H7 (cell line): ENCODE measurements at regions not wholly inside any gene's neighbourhood (a gene's known extent, or its start where the extent isn't known, plus 50 kb on each side); places are given as distances from the start of the nearest gene placed in this dataset.
"Not testable (repeated sequence)": the region's sequence is repeated elsewhere in the genome, so short reads cannot be mapped to it uniquely, and the experiment has no call there.

Source experiments
- DNase-seq: peaks from one replicate; pipeline ENCODE4 v3.0.0; 2012
- H3K27me3 ChIP-seq: 2 replicates; pipeline ENCODE4 v1.6.0; 2011; ENCODE audit warnings: mild to moderate bottlenecking, low read length; ENCODE audit not compliant: control insufficient read depth, insufficient read depth
- H3K36me3 ChIP-seq: replicated peaks from 2 replicates; pipeline ENCODE4 v1.5.1; 2011; ENCODE audit warnings: low read length; ENCODE audit not compliant: control insufficient read depth, insufficient read depth
- H3K4me3 ChIP-seq: 2 replicates; pipeline ENCODE4 v1.5.1; 2011; ENCODE audit warnings: low read depth, mild to moderate bottlenecking, control low read depth, low read length, moderate library complexity; ENCODE audit not compliant: insufficient read depth

DNA sequence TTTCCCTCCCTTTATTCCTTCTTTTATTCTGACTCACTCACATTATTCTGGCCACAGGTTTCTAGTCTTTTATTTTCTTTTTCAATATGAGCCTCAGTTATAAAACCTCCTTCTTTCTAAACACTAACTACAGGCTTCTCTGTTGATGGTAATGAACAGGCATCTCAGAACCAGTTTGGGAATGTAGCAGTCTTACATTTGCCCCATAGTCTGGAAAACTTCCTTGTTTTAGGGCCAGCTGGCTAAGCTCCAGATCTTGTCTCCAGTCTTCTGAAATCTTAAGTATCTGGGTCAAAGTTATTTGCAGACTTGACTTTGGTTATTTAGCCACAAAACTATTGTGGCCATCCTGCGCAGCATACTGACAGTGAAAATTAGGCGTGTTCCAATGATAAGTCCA, 97.0 kb upstream of the MAN1A1 start:
- Histone ChIP-seq H3K4me3 (no peak overlapping the region), H3K36me3 (no peaks in the 10 kb centered on the region), H3K27me3 (no peaks in the 10 kb centered on the region)
- no peak for DNase-seq

DNA sequence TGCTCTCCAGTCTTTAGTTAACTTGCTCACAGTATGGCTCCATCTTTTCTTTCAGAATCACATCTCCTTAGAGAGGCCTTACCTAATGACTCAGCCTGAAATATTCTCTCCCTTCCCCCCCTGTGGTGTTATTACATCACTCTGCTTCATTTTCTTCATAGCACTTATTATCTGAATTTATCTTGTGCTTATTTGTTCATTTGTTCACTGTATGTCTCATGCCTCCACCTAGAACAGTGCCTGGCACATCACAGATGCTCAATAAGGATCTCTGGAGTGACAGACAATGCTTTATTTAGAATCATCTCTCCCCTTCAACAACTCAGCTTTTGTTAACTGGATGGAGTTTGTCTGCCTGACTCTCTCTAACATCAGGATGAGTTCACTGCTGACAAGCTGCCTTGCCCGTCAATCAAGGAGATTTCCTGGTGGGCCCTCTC, 96.6 kb upstream of the MAN1A1 start:
- H3K4me3 ChIP-seq: no peak overlapping the region
- no peaks in the 10 kb centered on the region for H3K27me3 ChIP-seq
- no peak for DNase-seq
- no peaks in the 10 kb centered on the region for H3K36me3 ChIP-seq

DNA sequence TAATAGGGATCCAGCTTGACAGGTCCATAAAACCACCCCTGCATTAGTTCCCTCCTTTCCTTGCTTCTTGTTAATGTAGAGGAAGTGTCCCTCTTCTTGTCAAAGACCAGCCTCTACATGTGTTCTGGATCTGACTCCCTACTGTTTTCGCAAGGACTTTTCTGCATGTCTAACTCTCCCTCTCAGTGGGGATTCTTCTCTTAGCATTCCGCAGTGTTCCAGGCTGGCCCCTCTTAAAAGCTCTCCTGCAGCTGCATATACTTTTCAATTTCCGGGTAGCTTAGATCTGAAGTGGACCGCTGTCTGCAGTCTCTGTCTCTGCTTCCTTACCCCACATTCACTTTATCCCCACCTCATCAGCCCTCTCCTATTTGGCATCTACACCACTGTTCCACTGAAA, 96.1 kb upstream of the MAN1A1 start:
- DNase-seq: no peak
- Histone ChIP-seq H3K27me3 (no peaks in the 10 kb centered on the region), H3K36me3 (no peaks in the 10 kb centered on the region), H3K4me3 (no peak overlapping the region)

DNA sequence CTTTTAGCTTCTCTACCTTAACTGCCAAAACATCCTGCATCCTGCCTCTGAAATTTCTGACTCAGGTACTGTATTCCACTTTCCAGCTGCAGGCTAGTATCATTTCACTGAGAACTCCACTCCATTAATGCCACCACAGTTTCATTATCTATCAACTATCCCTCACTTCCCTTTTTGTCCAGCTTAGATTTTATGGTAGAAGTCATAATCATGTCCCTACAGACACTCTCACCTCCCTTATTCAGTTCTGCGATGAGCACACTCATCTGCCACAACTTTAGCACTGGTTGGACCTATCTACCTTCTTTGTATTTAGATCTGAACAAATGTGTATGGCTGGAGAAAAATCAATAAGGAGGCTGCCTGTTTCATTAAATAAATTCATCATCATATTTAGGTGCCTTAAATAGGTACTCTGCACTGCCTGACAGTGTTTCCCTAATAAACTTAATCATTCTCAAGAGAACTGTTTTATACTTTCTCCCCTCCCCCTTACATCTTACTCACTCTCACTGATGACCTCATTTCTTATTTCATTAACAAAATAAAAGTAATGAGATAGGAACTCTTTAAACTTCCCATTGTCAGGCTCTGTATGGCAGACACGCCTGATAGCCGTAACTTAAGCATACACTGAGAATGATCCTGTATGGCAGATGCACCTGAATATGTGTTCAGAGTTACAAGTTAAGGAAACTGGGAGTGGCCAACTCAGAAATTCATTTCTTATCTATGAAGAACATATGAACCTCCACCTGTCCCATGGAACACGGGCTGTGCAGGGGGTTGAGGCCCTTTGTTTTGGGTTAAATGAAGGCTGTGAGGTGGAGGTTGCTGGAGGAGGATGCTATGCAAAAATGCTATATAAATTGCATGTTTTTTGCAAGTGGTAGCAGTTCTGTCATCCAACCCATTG, 95.3 kb upstream of the MAN1A1 start:
- H3K36me3 ChIP-seq: no peaks in the 10 kb centered on the region
- no peaks in the 10 kb centered on the region for H3K27me3 ChIP-seq
- no peak for DNase-seq
- no peak overlapping the region for H3K4me3 ChIP-seq

DNA sequence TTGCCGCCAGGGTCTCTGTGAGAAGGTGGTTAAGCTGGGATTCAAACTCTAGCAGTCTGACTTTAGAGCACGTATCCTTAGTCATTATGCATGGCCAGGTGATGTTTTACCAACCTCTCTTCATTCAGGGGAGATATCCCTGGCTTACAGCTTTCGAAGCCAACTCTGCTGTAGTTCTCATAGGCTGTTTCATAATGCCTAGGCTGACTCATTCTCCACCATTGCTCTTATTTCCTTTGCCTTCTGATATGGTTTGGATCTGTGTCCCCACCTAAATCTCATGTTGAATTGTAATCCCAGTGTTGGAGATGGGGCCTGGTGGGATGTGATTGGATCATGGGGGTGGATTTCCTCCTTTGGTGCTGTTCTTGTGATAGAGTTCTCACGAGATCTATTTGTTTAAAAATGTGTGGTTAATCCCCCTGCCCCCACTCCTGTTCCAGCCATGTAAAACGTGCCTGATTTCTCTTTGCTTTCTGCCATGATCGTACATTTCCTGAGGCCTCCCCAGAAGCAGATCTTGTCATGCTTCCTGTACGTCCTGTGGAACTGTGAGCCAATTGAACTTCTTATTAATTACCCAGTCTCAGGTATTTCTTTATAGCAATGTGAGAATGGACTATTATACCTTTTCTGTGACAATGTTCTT, 94.6 kb upstream of the MAN1A1 start:
- DNase-seq: no peak
- Histone ChIP-seq H3K27me3 (no peaks in the 10 kb centered on the region), H3K36me3 (no peaks in the 10 kb centered on the region), H3K4me3 (no peak overlapping the region)

DNA sequence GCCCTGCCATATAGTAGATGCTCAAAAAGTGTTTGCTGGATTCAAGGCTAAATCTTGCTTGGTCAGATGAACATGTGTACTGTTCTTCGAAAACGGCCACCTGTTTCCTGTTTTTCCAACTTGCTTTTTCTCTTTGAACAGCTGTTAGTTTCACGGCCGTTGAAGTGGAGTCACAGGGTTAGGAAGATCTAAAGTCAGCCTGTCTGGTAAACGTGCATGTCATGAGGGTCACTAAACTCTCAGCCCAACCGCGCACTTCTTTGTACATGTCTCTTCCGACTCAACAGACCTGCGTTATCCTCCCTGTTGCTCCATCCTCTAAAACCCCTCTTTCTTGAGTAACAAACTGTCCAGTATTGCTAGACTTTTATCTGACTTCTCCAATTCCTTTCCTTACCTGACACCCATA, 93.2 kb upstream of the MAN1A1 start:
- DNase-seq: no peak
- H3K27me3 ChIP-seq: no peaks in the 10 kb centered on the region
- H3K4me3 ChIP-seq: no peak overlapping the region
- no peaks in the 10 kb centered on the region for H3K36me3 ChIP-seq

DNA sequence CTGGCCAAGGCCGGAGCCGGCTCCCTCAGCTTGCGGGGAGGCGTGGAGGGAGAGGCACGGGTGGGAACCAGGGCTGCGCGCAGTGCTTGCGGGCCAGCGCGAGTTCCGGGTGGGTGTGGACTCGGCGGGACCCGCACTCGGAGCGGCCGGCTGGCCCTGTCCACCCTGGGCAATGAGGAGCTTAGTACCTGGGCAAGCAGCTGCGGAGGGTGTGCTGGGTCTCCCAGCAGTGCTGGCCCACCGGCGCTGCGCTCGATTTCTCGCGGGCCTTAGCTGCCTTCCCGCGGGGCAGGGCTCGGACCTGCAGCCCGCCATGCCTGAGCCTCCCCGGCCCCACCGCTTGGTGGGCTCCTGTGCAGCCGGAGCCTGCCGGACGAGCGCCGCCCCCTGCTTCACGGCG, 91.4 kb upstream of the MAN1A1 start:
- Histone ChIP-seq H3K27me3 (no peaks in the 10 kb centered on the region), H3K36me3 (no peaks in the 10 kb centered on the region), H3K4me3 (no peak overlapping the region)
- DNase-seq: no peak

DNA sequence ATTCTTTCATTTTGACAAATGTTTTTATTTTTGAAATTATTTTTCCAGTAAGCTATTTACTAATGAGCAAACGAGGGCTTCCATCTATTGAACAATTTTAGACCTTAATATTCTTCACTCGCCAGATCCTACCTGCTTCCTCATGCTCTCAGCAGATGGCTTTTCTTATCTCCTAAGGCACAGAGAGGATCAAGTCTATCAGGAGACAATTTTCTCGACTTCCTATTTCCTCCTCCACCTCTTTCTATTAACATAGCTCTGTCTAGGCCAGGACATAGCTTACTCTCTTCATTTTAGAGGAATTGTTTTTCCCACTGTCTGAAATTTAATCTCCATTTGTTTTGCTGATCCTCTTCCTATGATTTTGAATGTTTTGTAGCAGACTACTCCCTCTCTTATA, 87.0 kb upstream of the MAN1A1 start:
- DNase-seq: no peak
- Histone ChIP-seq H3K4me3 (no peak overlapping the region), H3K36me3 (no peaks in the 10 kb centered on the region), H3K27me3 (no peaks in the 10 kb centered on the region)

DNA sequence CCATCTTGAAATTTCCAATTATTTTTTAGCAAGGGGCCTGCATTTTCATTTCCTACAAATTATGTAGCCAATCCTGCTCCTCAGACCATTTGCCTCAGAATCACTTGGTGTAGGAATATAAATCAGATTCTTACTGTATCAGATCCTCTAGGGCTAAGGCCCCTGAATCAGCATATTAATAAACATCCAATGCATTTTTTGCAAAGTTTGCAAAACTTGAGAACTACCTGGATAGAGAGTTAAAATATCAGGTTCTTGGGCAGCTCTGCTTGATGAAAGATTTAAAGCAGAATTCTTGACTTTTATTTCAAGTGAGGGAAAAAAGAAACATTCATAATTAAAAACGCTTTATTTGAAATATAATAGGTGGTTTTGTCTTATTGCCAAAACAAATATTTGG, 82.2 kb upstream of the MAN1A1 start:
- Histone ChIP-seq H3K4me3 (no peak overlapping the region), H3K27me3 (no peaks in the 10 kb centered on the region), H3K36me3 (no peaks in the 10 kb centered on the region)
- DNase-seq: no peak

DNA sequence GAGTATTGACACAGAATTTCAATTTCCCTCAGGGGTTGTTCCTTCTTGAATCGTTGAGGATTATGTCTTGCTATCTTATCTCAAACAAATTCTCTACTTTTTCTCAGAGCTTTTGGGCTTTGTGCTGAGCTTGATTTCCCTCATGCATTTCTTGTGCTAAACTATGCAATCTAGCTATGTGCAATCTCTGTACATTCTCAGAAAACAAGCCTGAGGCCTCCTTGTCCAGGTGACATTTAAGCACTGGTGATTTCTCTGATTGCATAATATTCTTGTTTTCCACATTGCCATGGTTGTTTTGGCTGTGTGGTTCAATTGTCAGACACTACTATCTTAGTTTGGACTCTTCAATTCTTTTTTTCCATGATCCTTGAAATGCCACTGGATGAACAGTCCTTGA, 81.2 kb upstream of the MAN1A1 start:
- H3K36me3 ChIP-seq: no peaks in the 10 kb centered on the region
- no peak for DNase-seq
- H3K27me3 ChIP-seq: no peaks in the 10 kb centered on the region
- no peak overlapping the region for H3K4me3 ChIP-seq

DNA sequence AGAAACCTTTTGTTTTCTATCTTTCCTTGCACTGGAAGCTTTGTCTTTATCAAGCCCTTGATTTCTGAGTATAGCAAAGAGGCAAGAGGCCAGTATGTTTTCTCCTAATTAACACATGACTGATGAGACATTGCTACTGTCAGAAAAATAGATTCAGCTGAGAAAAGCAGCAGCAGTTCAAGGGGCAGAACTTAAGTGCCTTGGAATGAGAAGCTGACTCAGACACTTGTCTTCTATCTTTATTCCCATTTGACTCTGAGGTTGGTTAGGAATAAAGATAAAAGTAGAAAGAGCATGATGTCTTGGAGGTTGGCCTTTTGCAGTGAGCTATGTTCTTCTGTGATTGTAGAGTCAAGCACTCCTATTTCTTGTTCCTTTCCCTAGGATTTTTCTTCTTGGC, 79.1 kb upstream of the MAN1A1 start:
- H3K4me3 ChIP-seq: no peak overlapping the region
- no peak for DNase-seq
- no peaks in the 10 kb centered on the region for H3K27me3 ChIP-seq
- H3K36me3 ChIP-seq: no peaks in the 10 kb centered on the region

DNA sequence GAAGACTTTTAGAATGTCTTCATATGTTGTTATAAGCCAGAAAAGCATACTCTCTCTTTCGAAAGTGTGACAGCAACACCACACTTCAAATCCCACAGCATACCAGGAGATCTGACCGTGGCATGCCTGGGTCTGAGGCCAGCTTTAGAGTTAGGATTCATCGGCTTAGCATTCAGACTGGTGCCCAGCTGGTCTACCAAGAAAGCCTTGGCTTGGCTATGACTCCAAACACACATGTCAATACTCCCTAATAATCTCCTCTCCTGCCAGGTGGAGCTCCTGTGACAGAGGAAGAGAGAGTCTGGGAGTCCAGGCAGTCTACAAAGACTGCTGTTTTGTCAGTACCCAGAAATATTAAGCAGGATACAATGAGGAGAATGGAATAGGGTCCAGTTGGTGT, 77.1 kb upstream of the MAN1A1 start:
- Histone ChIP-seq H3K27me3 (no peaks in the 10 kb centered on the region), H3K36me3 (no peaks in the 10 kb centered on the region), H3K4me3 (no peak overlapping the region)
- DNase-seq: no peak

DNA sequence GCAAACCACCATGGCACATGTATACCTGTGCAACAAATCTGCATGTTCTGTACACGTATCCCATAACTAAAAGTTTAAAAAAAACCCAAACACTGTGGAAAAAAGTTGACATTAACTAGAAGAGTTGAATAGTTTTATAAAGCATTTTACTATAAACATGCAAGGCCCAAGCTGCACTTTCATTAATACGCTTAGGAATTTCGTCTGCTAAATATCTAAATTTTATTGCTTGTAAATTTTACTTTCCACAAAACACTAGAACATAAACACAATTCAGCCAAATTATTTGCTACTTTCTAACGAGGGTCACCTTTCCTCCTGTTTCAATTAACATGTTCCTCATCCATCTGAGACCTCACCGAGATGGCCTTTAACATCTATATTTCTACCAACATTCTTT, 74.4 kb upstream of the MAN1A1 start:
- Histone ChIP-seq H3K4me3 (no peak overlapping the region), H3K27me3 (no peaks in the 10 kb centered on the region), H3K36me3 (no peaks in the 10 kb centered on the region)
- no peak for DNase-seq

DNA sequence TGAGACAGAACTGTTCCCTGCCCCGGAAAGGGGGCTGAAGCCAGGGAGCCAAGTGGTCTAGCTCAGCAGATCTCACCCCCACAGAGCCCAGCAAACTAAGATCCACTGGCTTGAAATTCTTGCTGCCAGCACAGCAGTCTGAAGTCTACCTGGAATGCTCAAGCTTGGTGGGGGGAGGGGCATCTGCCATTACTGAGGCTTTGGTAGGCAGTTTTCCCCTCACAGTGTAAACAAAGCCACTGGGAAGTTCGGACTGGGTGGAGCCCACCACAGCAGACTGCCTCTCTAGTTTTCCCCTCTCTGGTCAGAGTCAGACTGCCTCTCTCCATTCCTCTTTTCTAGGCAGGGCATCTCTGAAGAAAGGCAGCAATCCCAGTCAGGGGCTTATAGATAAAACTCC, 68.5 kb upstream of the MAN1A1 start:
- H3K36me3 ChIP-seq, H3K27me3 ChIP-seq, DNase-seq, H3K4me3 ChIP-seq: not testable (repeated sequence)

DNA sequence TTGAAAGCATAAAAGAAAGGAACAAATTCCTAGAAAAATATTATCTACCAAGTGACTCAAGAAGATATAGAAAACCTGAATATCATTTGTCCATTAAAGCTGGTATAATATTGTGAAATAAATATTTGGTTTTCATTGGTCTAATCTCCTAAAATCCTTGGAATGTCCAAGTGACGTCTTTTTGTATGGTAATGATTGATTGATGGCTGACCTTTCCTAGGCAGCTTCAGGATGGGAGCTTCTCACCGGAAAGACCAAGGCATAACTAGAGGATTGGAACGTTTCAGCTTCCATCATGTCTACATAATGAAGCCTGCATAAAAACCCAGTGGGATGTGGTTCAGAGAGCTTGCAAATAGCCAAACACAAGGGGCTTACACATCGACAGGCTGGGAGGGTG, 57.6 kb upstream of the MAN1A1 start:
- no peak overlapping the region for H3K4me3 ChIP-seq
- no peaks in the 10 kb centered on the region for H3K36me3 ChIP-seq
- DNase-seq: no peak
- H3K27me3 ChIP-seq: no peaks in the 10 kb centered on the region
